Muscle layer of duodenum (tissue), 2 donors: ENCODE measurements at regions not wholly inside any gene's neighbourhood (a gene's known extent, or its start where the extent isn't known, plus 50 kb on each side); places are given as distances from the start of the nearest gene placed in this dataset.

Experiments used
- H3K27ac ChIP-seq: one replicate; pipeline ENCODE4 v1.7.0; 2013; ENCODE audit warnings: mild to moderate bottlenecking, low read length
- H3K27me3 ChIP-seq: one replicate; pipeline ENCODE4 v1.7.0; 2013; ENCODE audit warnings: low read depth, mild to moderate bottlenecking, control low read depth, low read length
- H3K36me3 ChIP-seq, 2 donors: one replicate each; pipeline ENCODE4 v1.7.0; 2013; ENCODE audit warnings: low read length in 2 of 2, control low read depth in 1 of 2, mild to moderate bottlenecking in 1 of 2; ENCODE audit not compliant: insufficient read depth in 2 of 2, control insufficient read depth in 1 of 2
- H3K4me1 ChIP-seq, 2 donors: one replicate each; pipeline ENCODE4 v1.7.0; 2013; ENCODE audit warnings: low read length in 2 of 2, mild to moderate bottlenecking in 2 of 2, control low read depth in 1 of 2, moderate library complexity in 1 of 2; ENCODE audit not compliant: insufficient read depth in 2 of 2, control insufficient read depth in 1 of 2
- H3K4me3 ChIP-seq, 2 donors: one replicate each; pipeline ENCODE4 v1.7.0; 2013; ENCODE audit warnings: low read length in 2 of 2, low read depth in 1 of 2, mild to moderate bottlenecking in 1 of 2
- H3K9me3 ChIP-seq, 2 donors: one replicate each; pipeline ENCODE4 v1.7.0; 2013; ENCODE audit warnings: low read length in 2 of 2, control low read depth in 1 of 2, mild to moderate bottlenecking in 1 of 2; ENCODE audit not compliant: control insufficient read depth in 1 of 2
- donor health status: healthy.

DNA sequence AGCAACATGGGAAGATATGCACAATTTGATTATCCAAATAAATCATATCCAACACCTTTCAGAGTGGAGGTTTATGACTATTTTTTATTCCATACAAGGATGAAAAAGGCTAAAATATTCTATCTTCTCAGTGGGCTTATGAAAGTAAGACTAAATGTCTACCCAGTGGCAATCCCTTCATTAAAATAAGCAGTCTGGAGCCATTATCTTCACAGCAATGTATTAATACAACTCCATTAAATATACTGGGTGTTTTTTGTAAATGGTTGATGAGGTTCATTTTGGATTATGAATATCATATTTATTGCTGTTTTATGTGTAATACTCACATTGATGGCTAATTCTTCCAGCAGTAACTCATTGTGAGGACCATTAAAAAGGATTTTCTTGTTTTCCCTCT is 352.7 kb upstream of the SOX11 start:
- Histone ChIP-seq H3K27me3 (no peaks in the 10 kb centered on the region), H3K4me3 (no peak overlapping the region), H3K4me1 (no peaks in the 10 kb centered on the region), H3K36me3 (no peaks in the 10 kb centered on the region), H3K9me3 (no peaks in the 10 kb centered on the region), H3K27ac (no peak overlapping the region)

DNA sequence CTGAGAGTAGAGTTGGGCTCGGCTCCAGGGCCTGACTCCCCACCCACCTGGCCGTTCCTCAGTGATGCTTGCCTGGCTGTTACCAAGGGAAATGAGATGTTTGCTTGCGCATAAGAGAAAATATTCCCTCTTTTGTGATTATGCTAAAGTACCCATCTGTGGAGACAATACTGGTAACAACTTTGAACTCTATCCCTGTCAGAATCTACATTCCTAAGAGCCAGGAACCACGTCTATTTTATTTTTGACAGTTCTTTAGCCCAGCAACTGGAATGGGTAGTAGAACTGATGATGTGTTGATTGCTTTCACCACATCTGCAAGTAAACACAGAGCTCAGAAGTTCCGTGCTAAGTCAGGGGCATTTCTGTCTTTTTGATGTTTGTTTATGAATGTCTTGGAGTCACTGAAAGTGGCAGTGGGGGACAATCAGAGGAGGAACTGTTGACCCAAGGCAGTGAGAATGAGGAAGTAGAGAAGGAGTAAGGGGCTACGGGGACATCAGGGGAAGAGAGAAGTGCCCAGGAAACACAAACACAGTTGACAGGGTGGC is 348.3 kb upstream of the SOX11 start:
- Histone ChIP-seq H3K27ac (no peak overlapping the region), H3K4me3 (no peak overlapping the region), H3K4me1 (no peaks in the 10 kb centered on the region), H3K9me3 (no peaks in the 10 kb centered on the region), H3K36me3 (no peaks in the 10 kb centered on the region), H3K27me3 (no peaks in the 10 kb centered on the region)

GRCh38 chr2:5352286-5352685 is 339.9 kb upstream of the SOX11 start:
- Histone ChIP-seq H3K27me3 (no peaks in the 10 kb centered on the region), H3K36me3 (no peaks in the 10 kb centered on the region), H3K27ac (no peak overlapping the region), H3K9me3 (no peaks in the 10 kb centered on the region), H3K4me3 (no peak overlapping the region), H3K4me1 (peaks cover 0 to 10% of the 10 kb centered on the region in 2 donors)

- Histone ChIP-seq H3K27ac (no peak overlapping the region), H3K27me3 (no peaks in the 10 kb centered on the region), H3K4me3 (no peak overlapping the region)
Observed at GRCh38 chr2:5353565-5353964, 338.6 kb upstream of the SOX11 start.

GRCh38 chr2:5359397-5359796 is 332.8 kb upstream of the SOX11 start:
- Histone ChIP-seq H3K27ac (no peak overlapping the region), H3K9me3 (no peaks in the 10 kb centered on the region), H3K4me1 (no peaks in the 10 kb centered on the region), H3K27me3 (no peaks in the 10 kb centered on the region), H3K36me3 (no peaks in the 10 kb centered on the region), H3K4me3 (no peak overlapping the region)

More at GRCh38 chr2:5353565-5353964, 338.6 kb upstream of the SOX11 start:
- Histone ChIP-seq H3K4me1 (peaks cover 0 to 10% of the 10 kb centered on the region in 2 donors), H3K36me3 (no peaks in the 10 kb centered on the region), H3K9me3 (no peaks in the 10 kb centered on the region)

- Histone ChIP-seq H3K4me3 (no peak overlapping the region), H3K9me3 (no peaks in the 10 kb centered on the region), H3K27me3 (no peaks in the 10 kb centered on the region), H3K36me3 (no peaks in the 10 kb centered on the region), H3K27ac (no peak overlapping the region), H3K4me1 (no peaks in the 10 kb centered on the region)
Observed at GRCh38 chr2:5360081-5360480, 332.1 kb upstream of the SOX11 start.

DNA sequence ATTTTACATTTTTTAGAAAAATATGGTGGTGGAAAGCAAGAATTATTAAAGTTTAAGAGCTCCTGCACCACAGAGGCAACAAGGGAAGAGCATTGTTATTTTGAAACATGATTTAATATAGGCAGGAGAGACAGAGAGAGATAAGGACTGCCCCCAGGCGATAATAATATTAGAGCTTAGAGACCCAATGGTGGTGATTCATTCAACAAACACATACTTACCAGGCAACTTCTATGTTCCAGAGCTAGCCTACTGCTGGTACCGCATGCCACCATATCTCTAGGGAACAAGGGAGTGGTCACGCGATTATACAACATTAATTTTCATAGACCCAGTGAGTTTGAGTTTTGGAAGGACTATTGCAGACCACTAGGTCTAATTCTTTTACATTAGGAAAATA is 327.8 kb upstream of the SOX11 start:
- H3K9me3 ChIP-seq, result no peaks in the 10 kb centered on the region
- no peak overlapping the region for H3K4me3 ChIP-seq
- no peaks in the 10 kb centered on the region for H3K36me3 ChIP-seq
- H3K27ac ChIP-seq, result no peak overlapping the region
- no peaks in the 10 kb centered on the region for H3K27me3 ChIP-seq
- no peaks in the 10 kb centered on the region for H3K4me1 ChIP-seq

- Histone ChIP-seq H3K4me1 (no peaks in the 10 kb centered on the region), H3K27ac (no peak overlapping the region), H3K9me3 (no peaks in the 10 kb centered on the region), H3K36me3 (no peaks in the 10 kb centered on the region), H3K27me3 (no peaks in the 10 kb centered on the region), H3K4me3 (no peak overlapping the region)
Observed at GRCh38 chr2:5365871-5366461, 326.2 kb upstream of the SOX11 start.

DNA sequence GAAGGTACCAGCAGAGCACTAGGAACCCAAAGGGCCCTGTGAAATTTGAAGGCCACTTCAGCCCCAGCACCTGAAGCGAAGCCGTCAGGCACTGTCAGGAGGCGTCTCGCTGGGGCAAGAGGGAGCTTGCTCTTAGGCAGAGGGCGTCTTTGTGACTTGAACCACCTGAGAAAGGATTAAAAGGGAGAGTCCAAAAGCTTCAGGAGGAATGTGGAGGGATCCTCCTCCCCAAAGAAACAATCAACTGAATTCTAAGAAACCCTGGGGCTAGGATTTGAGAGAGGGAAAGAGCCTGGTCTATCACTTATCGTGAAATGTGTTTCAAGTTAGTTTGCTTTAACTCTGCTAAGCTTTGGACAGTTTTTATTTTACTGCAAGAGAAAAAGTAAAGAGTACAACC is 324.9 kb upstream of the SOX11 start:
- no peak overlapping the region for H3K4me3 ChIP-seq
- H3K27ac ChIP-seq, result no peak overlapping the region
- no peaks in the 10 kb centered on the region for H3K4me1 ChIP-seq
- H3K36me3 ChIP-seq, result no peaks in the 10 kb centered on the region
- no peaks in the 10 kb centered on the region for H3K9me3 ChIP-seq
- H3K27me3 ChIP-seq, result no peaks in the 10 kb centered on the region

GRCh38 chr2:5368263-5368662 is 323.9 kb upstream of the SOX11 start:
- Histone ChIP-seq H3K36me3 (no peaks in the 10 kb centered on the region), H3K4me1 (no peaks in the 10 kb centered on the region), H3K9me3 (no peaks in the 10 kb centered on the region), H3K27ac (no peak overlapping the region), H3K27me3 (no peaks in the 10 kb centered on the region), H3K4me3 (no peak overlapping the region)

GRCh38 chr2:5369510-5369909 is 322.7 kb upstream of the SOX11 start:
- Histone ChIP-seq H3K27me3 (no peaks in the 10 kb centered on the region), H3K4me1 (no peaks in the 10 kb centered on the region), H3K27ac (no peak overlapping the region), H3K4me3 (no peak overlapping the region), H3K36me3 (no peaks in the 10 kb centered on the region), H3K9me3 (no peaks in the 10 kb centered on the region)

- H3K9me3 ChIP-seq, result no peaks in the 10 kb centered on the region
- H3K4me3 ChIP-seq, result no peak overlapping the region
- H3K27ac ChIP-seq, result no peak overlapping the region
- no peaks in the 10 kb centered on the region for H3K4me1 ChIP-seq
- H3K36me3 ChIP-seq, result no peaks in the 10 kb centered on the region
- H3K27me3 ChIP-seq, result no peaks in the 10 kb centered on the region
Observed at GRCh38 chr2:5370158-5370557, 322.0 kb upstream of the SOX11 start.
